ENCODE measurements at regions not wholly inside any gene's neighbourhood (a gene's known extent, or its start where the extent isn't known, plus 50 kb on each side); places are given as distances from the start of the nearest gene placed in this dataset.
"Not testable (repeated sequence)": the region's sequence is repeated elsewhere in the genome, so short reads cannot be mapped to it uniquely, and the experiment has no call there.

DNA sequence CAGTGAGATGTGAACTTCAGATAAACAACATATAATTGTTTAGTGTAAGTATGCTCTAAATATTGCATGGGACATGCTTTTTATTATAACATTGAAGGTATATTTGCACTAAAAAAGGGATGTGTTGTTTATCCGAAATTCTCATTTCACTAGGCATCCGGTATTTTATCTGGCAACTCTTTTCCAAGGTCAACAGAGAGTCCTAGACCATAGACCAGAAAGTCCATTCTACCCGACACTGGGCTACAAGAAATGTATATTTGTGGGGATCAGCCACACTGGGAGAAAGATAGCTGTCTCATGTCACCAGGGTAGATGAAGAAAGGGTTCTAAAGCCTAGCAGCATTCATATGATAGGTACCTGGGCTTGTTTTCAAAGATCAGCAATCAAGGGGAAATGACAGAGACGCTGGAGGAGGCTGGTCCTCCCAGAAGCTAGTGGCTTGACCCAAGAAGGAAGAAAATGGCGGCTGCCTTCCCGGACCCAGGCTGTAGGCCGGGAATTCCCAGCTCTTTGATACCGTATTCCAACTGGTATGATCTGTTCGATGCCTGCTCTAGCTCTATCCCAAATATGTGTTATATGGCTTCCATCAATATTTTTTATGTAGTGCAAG lies 161.1 kb upstream of the IRF2BP2 start:
- DNase-seq: no peak

DNA sequence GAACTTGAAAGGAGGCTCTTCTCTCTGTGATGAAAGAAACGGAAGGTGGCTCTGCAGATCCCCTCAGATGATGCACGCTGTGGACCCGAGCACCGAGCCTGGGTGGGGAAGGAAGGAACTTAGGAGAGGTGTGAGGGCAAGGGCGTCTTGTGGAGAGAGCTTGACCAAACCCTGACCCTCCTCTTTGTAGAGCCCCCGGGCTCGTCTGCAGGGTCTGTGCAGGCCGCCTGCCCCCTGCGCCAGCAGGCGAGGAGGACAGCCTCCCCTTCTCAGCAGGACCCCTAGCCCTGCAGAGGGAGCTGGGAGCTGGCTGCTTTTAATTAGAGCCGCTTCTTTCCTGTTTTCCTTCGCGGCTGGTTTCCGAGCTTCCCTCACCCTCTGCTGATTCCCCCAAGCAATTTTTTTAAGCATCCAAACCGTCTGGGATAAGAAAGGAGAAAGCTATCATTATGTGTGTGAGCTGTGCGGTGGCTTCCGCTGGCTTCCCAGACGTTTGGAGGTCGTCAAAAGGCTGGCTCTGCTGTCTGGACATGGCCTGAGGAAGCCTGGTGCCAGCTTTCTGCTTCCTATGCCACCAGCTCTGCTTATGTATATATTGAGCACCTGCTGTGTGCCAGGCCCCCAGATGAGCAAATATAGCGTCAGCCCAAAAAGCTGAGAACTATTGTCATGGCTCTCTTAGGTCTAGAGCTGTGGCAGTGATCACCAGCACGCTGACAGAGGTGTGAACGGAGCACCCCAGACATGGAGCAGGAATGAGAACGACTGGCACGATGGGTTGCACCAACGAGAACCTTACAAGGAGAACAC lies 160.2 kb upstream of the IRF2BP2 start:
- DNase-seq: no peak

DNA sequence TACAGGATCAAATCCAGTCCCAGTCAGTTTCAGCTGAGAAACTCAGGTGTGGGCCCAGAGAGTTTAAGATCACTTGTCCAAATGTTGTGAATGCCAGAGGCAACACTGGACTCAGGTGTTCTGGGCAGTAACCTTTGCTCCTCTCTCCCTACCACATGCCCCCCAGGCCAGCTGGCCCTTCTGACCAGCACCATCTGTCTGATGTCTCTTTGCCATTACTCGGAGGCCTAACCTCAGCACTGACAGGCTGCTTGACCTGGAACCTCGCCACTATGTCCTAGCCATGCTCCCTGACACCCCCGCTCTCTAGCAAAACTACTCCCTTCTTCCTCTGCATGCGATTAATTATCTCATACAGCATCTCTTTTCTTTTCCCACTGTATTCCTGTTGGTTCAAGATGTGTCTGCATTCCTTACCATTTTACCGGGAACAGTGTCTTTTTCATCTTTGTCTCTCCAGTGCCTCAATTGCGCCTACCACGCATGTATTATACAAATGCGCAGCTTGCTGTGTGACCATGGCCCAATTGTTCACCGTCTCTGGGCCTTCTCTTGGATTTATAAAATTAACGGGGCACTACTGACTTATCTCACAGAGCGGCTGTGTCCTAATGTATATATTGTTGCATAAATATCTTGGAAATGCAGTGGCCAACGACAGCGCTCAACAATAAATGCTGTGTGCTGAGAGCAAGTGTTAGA lies 159.5 kb upstream of the IRF2BP2 start:
- DNase-seq: no peak

DNA sequence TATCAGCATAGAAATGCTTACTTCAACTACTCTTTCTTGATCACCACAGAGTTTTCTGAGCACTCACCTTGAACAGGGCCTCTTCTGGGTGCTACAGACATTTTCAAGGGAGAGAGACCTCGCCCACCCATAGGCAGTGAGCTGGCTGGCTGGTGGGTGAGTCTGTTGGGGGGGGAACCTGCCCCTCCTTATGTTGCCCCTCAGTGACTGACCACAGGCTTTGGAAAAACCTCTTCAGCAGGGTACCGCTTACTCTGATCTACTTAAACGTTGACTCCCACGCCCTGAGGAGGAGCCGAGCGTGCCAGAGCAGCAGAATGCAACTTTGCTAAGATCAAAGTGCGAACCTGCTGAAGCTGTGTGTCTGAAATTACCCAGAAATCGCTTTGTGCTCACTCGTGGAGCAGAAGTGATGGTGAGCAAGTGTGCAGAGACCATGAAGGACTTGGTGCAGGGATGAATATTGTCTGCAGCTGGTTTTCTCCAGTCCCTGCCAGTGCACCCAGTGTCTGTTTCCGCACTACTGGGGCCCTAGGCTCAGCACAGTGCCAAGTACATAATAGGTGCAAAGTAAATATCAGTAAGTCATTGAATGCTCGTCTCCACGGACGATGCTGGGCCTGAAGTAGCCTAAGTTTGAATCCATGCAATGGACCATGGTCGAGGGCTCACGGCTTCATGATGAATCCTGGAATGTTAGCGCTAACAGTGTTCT lies 158.7 kb upstream of the IRF2BP2 start:
- DNase-seq: no peak

DNA sequence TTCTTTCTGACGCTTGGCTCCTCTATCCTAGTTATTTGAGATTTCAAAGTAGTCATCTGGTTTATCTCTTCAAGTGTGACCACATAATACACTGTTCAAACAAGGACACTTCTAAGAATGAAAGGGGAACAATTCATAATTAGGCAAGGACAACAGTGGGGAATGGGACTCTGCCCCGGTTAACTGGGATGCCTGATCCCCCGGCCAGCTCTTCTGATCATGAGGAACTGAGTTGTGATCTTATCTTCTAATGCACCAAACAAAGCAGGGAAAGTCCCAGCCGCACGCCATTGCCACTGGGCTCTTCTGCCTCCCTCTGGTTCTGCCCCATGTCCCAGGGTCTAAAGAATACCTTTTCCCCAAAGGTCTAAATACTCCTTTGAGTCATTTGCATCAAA lies 158.2 kb upstream of the IRF2BP2 start:
- no peak for DNase-seq

DNA sequence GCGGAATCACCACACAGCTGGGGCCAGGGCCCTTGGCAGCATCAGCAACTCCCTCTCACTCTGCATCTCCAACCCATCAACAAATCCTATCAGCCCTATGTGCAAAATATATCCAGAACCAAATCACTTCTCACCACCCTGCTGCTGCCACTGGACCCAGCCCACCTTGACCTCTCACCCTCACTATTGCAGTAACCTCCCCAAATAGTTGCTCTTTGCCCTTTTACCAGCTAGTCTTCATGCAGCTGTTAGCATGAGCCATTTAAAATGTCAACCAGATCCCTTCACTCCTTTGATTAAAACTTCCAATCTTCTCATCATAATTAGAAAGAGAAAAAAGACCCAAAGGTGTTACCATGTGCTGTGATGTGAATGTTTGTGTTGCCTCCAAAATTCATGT lies 155.7 kb upstream of the IRF2BP2 start:
- no peak for DNase-seq

DNA sequence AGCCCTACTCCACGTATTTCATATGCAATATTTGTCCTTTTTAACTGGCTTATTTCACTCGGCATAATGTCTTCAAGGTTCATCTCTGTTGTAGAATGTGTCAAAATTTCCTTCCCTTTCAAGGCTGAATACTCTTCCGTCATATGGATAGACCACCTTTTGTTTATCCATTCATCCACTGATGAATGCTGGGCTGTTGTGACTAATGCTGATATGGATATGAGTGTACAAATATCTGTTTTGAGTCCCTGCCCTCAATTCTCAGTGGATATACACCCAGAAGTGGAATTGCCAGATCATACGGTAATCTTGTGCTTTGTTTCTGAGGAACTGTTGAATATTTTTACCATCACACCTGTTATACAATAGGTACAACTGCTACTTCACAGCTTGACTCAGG lies 155.2 kb upstream of the IRF2BP2 start:
- no peak for DNase-seq

DNA sequence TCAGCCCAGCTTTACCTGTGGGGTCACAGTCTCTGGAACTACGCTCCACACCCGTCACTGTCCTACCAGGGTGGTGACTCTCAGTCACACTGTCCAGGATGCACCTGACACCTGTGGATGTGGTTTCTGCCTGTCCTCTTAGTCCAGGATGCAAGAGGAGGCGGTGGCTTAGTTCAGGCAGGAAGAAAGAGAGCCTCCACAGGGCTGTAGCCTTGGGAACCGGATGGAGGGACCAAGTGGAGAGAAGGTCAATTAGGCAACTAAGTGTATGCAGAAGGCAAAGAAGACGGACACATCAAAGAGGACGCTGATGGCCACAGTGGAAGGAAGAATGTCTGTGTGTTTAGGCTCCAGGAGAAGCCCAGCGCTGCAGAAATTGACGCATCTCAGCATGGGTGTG lies 153.9 kb upstream of the IRF2BP2 start:
- no peak for DNase-seq

DNA sequence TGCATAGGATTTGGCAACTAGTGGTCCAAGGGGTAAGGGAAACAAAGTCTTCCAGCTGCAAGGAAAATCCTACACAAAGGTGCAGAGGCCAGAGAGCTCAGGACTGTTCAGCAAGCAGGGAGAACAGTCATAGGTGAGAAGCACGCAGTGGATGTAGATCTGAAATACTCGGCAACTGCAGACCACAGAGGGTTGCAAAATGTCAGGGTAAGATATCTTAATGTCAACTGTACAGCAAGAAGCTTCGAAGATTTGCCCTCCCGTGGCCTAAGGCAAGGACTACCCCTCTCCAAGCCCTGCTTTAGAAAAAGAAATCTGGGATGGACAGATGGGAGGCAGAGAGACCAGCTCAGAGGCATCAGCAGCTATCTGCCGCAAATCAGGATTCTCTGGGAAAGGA lies 153.4 kb upstream of the IRF2BP2 start:
- no peak for DNase-seq

DNA sequence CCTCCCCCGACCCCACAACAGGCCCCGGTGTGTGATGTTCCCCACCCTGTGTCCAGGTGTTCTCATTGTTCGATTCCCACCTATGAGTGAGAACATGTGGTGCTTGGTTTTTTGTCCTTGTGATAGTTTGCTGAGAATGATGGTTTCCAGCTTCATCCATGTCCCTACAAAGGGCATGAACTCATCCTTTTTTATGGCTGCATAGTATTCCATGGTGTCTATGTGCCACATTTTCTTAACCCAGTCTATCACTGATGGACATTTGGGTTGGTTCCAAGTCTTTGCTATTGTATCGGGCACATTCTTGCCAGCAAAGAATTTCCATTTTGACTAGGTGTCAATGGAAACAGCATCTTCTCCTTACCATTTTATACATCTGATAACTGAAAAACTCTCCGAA lies 152.1 kb upstream of the IRF2BP2 start:
- DNase-seq: not testable (repeated sequence)

DNA sequence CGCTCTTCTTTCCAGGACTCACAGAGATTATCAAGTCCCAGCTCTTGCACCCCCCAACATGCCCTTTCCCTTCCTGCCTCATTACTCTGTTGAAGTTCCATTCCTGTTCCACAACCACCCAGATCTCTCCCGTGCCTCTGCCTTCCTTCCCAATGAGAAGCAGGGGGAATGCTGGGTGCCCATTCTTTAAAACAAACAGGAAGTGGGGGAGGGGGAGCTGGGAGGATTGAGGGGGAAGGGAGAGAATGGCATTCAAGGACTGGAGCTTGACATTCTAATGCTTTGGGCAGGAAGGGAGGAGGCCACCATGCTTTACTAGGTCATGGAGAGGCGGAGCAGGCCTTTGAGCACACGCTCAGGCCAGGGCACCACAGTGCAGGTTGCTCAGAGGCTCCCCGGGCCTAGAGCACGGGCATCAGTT lies 150.3 kb upstream of the IRF2BP2 start:
- no peak for DNase-seq

DNA sequence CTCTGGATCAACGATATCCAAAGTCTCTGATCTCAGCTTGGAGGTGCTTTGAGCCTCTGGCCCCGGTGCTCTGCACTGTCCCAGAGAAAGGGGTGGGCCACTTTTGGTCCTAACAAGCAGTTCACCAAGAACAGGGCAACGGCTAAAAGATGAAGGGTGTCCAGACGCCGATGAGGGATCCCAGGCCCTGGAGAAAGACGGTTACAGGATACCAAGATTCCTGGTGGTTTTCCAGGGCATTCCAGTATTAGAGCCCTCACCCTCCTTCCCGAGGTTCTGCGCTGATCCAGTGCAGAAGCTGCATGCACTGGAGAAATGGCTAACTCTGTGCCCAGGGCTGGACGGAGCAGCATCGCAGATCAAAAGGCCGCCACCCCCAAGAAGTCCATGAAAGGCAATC lies 149.9 kb upstream of the IRF2BP2 start:
- no peak for DNase-seq

DNA sequence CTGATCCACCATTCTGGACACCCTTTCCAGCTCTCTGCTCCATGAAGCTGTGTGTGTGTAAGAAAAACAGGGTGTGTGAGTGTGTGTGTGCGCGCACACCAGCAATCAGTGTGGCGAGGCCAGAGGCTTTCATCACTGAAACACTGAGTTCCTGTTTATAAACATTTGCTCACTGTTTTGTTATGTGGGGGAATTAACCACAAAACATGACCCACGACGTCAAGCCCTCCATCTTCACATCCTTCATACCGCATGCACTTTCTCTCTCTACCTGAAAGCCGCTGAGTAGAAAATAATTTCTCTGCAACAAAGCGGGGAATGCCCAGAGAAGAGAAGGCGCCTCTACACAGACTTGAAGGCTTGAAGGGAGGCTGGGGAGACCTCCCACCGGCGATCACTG lies 148.9 kb upstream of the IRF2BP2 start:
- no peak for DNase-seq

DNA sequence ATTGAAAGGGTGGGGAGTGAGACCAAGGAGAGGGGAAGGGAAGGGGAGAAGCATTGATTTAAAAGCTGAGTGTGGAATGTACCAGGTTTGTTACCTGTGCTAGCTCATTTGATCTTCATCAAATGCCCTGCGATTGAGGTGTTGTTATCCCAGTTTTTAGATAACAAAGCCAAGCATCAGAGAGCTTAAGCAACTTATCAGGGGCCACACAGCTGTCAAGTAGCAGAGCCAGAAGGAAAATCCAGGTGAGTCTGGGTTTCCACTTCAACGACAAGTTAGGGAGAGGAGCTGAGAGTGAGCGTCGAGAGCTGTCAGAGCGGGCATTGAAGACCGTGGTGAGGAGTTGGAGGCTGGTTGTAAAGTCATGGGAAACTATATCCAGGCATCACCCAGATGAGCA lies 146.9 kb upstream of the IRF2BP2 start:
- no peak for DNase-seq

DNA sequence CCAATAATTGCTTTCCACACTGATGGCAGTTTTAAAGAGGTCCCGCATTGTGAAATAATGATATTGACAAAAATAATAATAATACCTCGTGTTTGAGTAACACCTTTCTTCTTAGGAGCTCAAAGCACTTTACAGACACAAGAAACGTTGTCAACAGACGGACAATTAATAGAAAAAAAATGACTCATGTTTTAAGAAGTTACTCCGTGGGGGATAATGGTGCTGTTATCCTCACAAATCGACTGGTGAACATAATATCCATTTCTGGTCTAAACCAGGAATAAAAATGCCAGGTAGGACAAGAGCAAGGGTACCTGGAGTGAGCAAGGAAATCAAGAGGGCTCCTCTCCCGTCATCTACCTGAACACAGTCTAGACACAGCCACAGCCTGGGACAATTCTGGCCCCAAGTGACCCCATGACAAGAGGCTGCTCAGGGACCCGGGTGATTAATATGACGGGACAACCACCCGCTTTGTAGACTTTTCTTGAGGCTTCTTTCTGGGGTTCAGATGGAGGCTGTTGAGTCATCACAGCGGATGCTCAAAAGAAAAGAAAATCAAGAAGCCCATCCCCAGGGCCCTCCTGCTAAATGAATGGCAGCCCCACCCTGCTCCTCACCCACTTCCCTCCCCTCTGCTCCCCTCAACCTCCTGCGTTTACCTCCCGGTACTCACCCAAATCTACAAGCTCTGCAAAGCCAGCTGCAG lies 146.2 kb upstream of the IRF2BP2 start:
- DNase-seq: no peak

DNA sequence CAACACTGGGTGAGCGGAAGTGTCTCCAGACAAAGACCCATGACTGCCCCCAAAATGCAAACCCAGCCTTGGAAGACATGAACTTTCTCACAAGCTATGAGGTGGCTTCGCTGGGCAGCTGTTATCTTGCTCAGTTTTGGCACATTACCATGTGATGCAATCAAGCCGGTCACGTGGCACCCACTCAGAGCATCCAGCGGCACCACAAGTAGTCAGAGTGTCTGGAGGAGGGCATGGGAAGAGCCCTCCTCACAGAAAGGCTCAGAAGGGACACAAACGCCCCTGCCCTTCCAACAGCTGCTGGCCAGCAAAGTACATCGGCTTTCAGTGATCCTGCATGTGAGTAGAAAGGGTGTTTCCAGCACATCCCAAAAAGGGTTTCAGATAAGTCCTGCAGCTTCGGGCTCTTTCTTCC lies 145.5 kb upstream of the IRF2BP2 start:
- peak in 49 of 56 donors; percentile 25 to 91 (median 68) for DNase-seq

DNA sequence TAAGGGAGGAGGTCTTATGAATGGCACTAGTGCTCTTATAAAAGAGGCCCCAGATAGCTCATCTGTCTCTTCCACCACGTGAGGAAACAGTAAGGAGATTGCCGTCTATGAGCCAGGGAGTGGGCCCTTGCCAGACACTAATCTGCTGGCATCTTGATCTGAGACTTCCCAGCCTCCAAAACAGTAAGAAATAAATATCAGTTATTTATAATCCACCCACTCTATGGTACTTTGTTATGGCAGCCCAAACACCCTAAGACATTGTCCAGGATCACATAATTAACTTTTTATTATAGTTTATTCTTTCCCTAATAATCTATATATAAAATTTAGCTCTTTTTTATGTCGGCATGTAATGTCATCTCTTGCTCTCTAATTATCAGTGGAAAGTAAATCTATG lies 144.0 kb upstream of the IRF2BP2 start:
- no peak for DNase-seq

DNA sequence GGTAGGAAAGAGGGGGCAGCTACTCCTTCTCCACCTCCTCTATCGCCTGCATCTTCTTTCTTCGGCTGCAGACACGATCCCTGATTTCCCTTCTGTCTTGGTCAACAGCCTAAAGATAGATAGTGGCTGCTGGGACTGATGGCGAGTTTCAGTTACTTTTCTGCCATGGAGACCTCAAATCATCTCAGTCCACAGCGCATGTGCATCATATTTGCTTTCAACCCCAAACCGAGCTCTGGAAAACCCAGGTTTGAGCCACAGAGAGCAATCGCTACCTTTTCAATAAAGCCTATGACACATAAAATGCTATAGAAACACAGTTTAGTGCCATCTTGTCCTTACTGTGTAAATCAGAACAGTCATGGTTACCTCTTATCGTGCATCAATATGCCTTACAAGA lies 142.9 kb upstream of the IRF2BP2 start:
- no peak for DNase-seq

DNA sequence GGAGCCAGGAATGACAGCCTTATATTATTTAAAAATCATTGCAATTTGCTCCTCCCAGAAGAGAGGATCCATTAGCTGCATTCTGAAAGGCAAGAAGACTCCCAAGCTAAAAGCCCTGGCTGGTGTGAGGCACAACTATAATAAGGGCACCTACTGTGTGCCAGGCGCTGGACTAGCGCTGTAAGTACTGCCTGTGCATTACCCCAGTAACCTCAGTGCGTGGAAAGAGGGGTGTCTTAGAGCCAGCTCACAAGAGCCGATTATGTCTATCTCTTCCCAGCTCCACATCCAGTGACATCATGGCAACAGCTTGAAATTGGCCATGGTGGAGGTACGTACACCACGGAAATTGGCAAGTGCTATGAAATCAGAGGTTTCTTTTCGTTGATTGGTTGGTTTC lies 141.7 kb upstream of the IRF2BP2 start:
- DNase-seq: no peak

DNA sequence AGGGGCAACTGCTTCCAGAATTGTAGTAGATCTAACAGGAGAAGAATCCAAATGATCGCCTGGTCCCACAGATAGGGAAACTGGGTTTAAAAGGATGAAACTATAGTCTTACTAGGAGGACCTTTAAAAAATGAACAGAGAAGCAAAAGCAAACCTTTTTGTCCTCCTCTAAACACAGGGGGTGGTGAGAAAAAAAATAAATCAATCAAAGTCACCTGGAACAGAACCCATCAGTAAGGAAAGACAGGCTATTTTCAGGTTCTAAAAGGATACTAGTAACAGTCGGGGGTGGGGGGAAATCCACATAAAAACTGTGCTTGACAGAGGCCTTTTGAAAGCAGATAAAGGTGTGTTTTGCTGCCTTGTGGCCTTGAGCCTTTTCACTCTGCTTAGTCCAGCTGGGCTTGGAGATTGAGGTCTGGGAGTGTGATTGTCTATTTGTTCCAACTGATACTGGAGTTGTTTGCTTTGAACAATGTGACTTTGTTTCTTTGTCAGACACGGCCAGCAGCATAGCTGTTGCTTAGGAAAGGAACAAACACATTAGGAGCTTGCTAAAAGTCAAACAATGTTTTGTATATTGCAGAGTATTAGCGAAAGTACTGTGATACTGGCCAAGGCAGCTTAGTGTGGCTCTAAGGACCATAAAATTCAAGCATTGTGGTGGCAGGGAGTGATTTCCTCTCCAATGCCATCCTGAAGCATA lies 141.1 kb upstream of the IRF2BP2 start:
- DNase-seq: peak in 36 of 56 donors; percentile 16 to 67 (median 46)

DNA sequence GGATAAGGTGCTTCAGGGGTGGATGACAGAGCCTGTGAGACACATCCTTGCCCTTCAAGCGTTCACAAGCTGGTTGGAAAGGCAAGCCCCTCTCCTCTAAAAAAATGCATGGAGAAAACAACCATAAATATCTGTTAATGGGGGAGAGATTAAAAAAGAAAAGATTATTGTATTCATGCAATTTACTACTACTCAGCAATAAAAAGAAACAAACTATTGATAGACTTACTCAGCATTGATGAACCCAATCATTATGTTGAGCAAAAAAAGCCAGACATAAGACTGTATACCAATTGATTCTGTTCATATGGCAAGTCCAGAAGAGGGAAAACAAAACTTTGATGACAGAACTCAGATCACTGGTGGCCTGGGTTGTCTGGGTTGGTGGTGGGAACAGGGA lies 138.7 kb upstream of the IRF2BP2 start:
- no peak for DNase-seq

Measured in nucleus accumbens (tissue), 56 donors.